ENCODE measurements at regions not wholly inside any gene's neighbourhood (a gene's known extent, or its start where the extent isn't known, plus 50 kb on each side); places are given as distances from the start of the nearest gene placed in this dataset.

- BruUV-seq (replicated peaks), result no TSS peak
- Mint-ChIP-seq H3K4me1 (ENCODE audit: low read depth, unreplicated experiment) (peaks cover 7% of the 10 kb centered on the region), H3K9me3 (ENCODE audit: low read depth, unreplicated experiment) (peaks cover 2% of the 10 kb centered on the region), H3K27me3 (ENCODE audit: unreplicated experiment) (no peaks in the 10 kb centered on the region), H3K36me3 (ENCODE audit: insufficient read depth, unreplicated experiment) (no peaks in the 10 kb centered on the region), H3K27ac (ENCODE audit: unreplicated experiment) (no peak overlapping the region), H3K4me3 (ENCODE audit: low read depth, unreplicated experiment) (no peak overlapping the region)
- intact Hi-C loops (cut with micrococcal nuclease; ENCODE audit: unreplicated experiment), result no loop called here
- no peak for DNase-seq
- TF ChIP-seq, protein P1, sequence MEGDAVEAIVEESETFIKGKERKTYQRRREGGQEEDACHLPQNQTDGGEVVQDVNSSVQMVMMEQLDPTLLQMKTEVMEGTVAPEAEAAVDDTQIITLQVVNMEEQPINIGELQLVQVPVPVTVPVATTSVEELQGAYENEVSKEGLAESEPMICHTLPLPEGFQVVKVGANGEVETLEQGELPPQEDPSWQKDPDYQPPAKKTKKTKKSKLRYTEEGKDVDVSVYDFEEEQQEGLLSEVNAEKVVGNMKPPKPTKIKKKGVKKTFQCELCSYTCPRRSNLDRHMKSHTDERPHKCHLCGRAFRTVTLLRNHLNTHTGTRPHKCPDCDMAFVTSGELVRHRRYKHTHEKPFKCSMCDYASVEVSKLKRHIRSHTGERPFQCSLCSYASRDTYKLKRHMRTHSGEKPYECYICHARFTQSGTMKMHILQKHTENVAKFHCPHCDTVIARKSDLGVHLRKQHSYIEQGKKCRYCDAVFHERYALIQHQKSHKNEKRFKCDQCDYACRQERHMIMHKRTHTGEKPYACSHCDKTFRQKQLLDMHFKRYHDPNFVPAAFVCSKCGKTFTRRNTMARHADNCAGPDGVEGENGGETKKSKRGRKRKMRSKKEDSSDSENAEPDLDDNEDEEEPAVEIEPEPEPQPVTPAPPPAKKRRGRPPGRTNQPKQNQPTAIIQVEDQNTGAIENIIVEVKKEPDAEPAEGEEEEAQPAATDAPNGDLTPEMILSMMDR (IDR thresholded peaks at IDR 0.05; ENCODE audit: unreplicated experiment), result no peak
- CTCF ChIA-PET, result no interaction called here
Measured at GRCh38 chr3:118559286-118559685, 475.4 kb downstream of the IGSF11 start.

DNA sequence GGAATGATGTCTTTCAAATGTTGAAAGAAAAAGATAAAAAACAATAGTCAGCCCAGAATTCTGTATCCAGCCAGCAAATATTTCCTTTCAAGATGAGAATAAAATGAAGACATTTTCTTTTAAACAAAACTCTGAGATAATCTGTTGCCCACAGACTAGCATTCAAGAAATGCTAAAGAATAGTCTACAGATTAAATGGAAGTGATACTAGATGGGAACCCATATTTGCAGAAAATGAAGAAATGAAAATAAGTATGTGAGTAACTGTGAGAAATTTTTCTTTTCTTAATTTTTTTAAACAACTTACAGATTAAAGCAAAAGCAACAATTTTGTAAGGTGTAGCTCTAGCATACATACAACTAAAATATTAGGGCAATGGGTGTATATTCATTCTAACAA is 469.8 kb downstream of the IGSF11 start:
- Mint-ChIP-seq H3K27ac (ENCODE audit: unreplicated experiment) (no peak overlapping the region), H3K27me3 (ENCODE audit: unreplicated experiment) (no peaks in the 10 kb centered on the region), H3K36me3 (ENCODE audit: insufficient read depth, unreplicated experiment) (no peaks in the 10 kb centered on the region), H3K4me1 (ENCODE audit: low read depth, unreplicated experiment) (peaks cover 7% of the 10 kb centered on the region), H3K9me3 (ENCODE audit: low read depth, unreplicated experiment) (peaks cover 12% of the 10 kb centered on the region), H3K4me3 (ENCODE audit: low read depth, unreplicated experiment) (no peak overlapping the region)
- TF ChIP-seq, protein P1 (IDR thresholded peaks at IDR 0.05; ENCODE audit: unreplicated experiment), result no peak
- CTCF ChIA-PET, result no interaction called here
- DNase-seq, result no peak
- intact Hi-C loops (cut with micrococcal nuclease; ENCODE audit: unreplicated experiment), result no loop called here
- no TSS peak for BruUV-seq (replicated peaks)

DNA sequence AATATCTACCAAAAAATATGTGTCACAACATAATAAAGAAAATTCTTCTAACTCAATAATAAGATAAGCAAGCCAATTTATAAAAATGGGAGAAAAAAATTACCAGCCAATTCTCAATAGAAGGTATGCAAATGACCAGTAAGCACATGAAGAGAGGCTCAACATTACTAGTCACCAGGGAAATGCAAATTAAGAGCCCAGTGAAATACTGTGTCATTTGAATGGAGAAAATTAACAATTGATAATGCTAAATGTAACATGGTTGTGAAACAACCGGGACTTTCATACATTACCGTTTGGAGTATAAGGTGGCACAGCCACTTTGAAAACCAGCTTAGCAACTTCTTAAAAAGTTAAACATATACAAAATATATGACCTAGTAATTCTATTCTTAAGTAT is 460.7 kb downstream of the IGSF11 start:
- H3K36me3 Mint-ChIP-seq (ENCODE audit: insufficient read depth, unreplicated experiment), result no peaks in the 10 kb centered on the region

DNA sequence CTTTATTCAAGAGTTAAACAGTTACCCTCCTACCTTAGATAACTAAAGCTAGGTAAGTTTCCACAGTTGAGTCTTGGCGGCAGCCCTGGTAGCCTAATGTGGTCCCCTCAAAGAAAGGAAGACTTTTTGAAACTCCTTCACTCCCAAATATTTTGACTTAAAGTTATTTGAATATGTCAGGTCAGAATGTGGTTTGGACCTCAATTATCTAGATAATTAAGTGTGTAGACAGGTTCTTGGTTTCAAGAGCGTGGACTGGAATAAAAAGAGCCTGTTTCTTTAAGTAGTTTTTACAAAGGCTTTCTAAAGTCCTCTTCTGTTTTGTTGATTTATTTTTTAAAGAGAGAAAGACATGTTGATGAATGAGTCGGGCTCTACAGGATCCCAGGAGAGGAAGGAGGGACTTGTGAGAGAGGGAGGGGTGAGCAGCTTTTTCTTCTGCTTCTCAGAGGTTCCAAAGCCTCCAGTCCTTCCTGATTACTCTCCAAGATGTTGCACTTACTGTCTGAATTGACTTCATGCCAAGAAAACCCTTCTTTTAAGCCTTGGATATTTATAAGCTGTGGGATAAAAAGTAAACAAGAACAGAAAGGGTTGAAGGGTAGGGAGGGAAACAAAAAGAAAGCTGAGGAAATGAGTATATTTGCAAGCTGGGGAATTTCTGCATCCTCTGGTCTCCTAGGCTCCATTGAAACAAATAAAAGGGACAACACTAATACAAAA is 457.4 kb downstream of the IGSF11 start:
- CTCF ChIA-PET, result no interaction called here
- Mint-ChIP-seq H3K36me3 (ENCODE audit: insufficient read depth, unreplicated experiment) (no peaks in the 10 kb centered on the region), H3K9me3 (ENCODE audit: low read depth, unreplicated experiment) (no peaks in the 10 kb centered on the region), H3K4me3 (ENCODE audit: low read depth, unreplicated experiment) (no peak overlapping the region), H3K4me1 (ENCODE audit: low read depth, unreplicated experiment) (no peaks in the 10 kb centered on the region), H3K27me3 (ENCODE audit: unreplicated experiment) (no peaks in the 10 kb centered on the region), H3K27ac (ENCODE audit: unreplicated experiment) (no peak overlapping the region)
- DNase-seq, result no peak
- TF ChIP-seq, protein P1 (IDR thresholded peaks at IDR 0.05; ENCODE audit: unreplicated experiment), result no peak
- intact Hi-C loops (cut with micrococcal nuclease; ENCODE audit: unreplicated experiment), result no loop called here
- no TSS peak for BruUV-seq (replicated peaks)

More for the DNA sequence above, 460.7 kb downstream of the IGSF11 start:
- H3K4me1 Mint-ChIP-seq (ENCODE audit: low read depth, unreplicated experiment), result no peaks in the 10 kb centered on the region
- H3K4me3 Mint-ChIP-seq (ENCODE audit: low read depth, unreplicated experiment), result no peak overlapping the region
- DNase-seq, result no peak
- TF ChIP-seq, protein P1 (IDR thresholded peaks at IDR 0.05; ENCODE audit: unreplicated experiment), result no peak
- intact Hi-C loops (cut with micrococcal nuclease; ENCODE audit: unreplicated experiment), result no loop called here
- BruUV-seq (replicated peaks), result no TSS peak
- CTCF ChIA-PET, result no interaction called here
- H3K27ac Mint-ChIP-seq (ENCODE audit: unreplicated experiment), result no peak overlapping the region
- peaks cover 5% of the 10 kb centered on the region for H3K9me3 Mint-ChIP-seq (ENCODE audit: low read depth, unreplicated experiment)
- no peaks in the 10 kb centered on the region for H3K27me3 Mint-ChIP-seq (ENCODE audit: unreplicated experiment)
